T47D (cell line): ENCODE measurements at regions not wholly inside any gene's neighbourhood (a gene's known extent, or its start where the extent isn't known, plus 50 kb on each side); places are given as distances from the start of the nearest gene placed in this dataset.
A peak's percentile ranks its signal among the peaks of the same experiment; 100 is the strongest.
"Not testable (repeated sequence)": the region's sequence is repeated elsewhere in the genome, so short reads cannot be mapped to it uniquely, and the experiment has no call there.

ENCODE experiments used
- DNase-seq, 2 experiments: peaks; one replicate each; pipeline versions ENCODE4 v3.0.0 to v3.0.0-alpha.2; 2011 to 2012; ENCODE audit warnings: low read depth in 1 of 2, low spot score in 1 of 2
- JUND ChIP-seq: IDR thresholded peaks from 2 replicates; pipeline ENCODE4 v1.6.1; 2012; ENCODE audit warnings: low read depth
- in situ Hi-C: cut with HindIII; loops from 2 replicates; pipeline ENCODE4 v1.10.0; 2016; ENCODE audit warnings: low sequenced_read_pairs, low pct_unique_long_range_greater_than_20kb

- no peak for DNase-seq
- TF ChIP-seq JUND = no peak
- in situ Hi-C loops = no loop called here
Measured at GRCh38 chr1:101455166-101455565, 218.3 kb downstream of the S1PR1 start.

GRCh38 chr1:101460739-101461138 lies 223.9 kb downstream of the S1PR1 start:
- in situ Hi-C loops = no loop called here
- DNase-seq = no peak
- no peak for TF ChIP-seq JUND

DNA sequence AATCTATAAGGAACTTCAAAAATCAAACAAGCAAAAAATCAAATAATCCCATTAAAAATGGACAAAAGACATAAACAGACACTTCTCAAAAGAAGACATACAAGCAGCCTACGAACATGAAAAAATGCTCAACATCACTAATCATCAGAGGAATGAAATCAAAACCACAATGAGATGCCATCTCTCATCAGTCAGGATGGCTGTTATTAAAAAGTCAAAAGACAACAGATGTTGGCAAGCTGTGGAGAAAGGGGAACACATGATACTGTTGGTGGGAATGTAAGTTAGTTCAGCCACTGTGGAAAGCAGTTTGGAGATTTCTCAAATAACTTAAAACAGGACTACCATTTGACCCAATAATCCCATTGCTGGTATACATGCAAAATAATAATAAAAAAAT lies 226.4 kb downstream of the S1PR1 start:
- TF ChIP-seq JUND = no peak
- in situ Hi-C loops = no loop called here
- no peak for DNase-seq

GRCh38 chr1:101465941-101466340 lies 229.1 kb downstream of the S1PR1 start:
- peak in 1 of 2 experiments; percentile 3 for DNase-seq
- in situ Hi-C loops = no loop called here
- TF ChIP-seq JUND = no peak

- no peak for TF ChIP-seq JUND
- in situ Hi-C loops = no loop called here
- no peak for DNase-seq
Measured at GRCh38 chr1:101474039-101474665, 237.3 kb downstream of the S1PR1 start.

DNA sequence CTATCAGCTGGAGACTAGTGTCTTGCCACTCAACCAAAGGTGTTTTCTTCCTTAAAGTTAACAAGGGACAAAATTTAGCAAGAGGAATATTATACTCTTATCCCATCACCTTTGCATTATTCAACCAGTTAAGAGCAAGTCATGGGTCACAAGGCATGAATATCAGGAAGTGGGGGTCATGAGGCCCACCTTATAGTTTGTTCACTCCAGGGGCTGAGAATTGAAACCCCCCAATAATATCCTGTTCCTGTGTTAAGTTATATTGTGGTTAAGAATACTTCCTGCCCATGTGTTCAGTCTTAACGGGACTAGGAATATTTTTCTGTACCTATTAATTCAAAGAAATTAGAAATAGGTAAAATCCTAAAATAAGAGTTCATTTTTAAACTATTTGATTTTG lies 239.7 kb downstream of the S1PR1 start:
- no peak for DNase-seq
- in situ Hi-C loops = no loop called here
- TF ChIP-seq JUND = no peak

- no peak for TF ChIP-seq JUND
- in situ Hi-C loops = no loop called here
- DNase-seq = no peak
Measured at GRCh38 chr1:101479945-101480344, 243.1 kb downstream of the S1PR1 start.

DNA sequence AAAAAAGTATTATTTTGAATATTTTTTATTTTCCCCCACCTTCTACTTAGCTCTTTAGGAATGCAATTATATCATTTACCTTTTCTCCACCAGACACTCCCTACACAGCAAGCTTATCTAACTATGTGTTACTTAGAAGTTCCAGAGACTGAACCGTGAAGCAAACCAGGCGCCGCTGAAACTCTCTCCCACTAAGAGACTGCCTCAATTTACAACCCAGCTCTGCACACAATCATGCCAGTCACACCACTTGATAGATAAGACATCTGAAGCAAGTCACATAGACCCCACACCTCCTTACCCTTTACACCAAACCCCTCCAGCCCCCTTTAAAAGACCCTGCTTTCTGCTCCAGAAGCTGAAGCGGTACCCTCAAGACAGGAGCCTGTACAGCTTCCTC lies 245.5 kb downstream of the S1PR1 start:
- DNase-seq = no peak
- TF ChIP-seq JUND = no peak
- in situ Hi-C loops = no loop called here

- in situ Hi-C loops = no loop called here
- TF ChIP-seq JUND = no peak
- DNase-seq = no peak
Measured at GRCh38 chr1:101483982-101484688, 247.3 kb downstream of the S1PR1 start.

- in situ Hi-C loops = no loop called here
- no peak for DNase-seq
- TF ChIP-seq JUND = no peak
Measured at GRCh38 chr1:101484689-101485338, 248.0 kb downstream of the S1PR1 start.

- TF ChIP-seq JUND = no peak
- in situ Hi-C loops = no loop called here
- no peak for DNase-seq
Measured at GRCh38 chr1:101485712-101486111, 248.9 kb downstream of the S1PR1 start.

GRCh38 chr1:101492144-101492543 lies 255.3 kb downstream of the S1PR1 start:
- DNase-seq, in situ Hi-C loops: not testable (repeated sequence)

- in situ Hi-C loops, DNase-seq: not testable (repeated sequence)
Measured at GRCh38 chr1:101493920-101494319, 257.1 kb downstream of the S1PR1 start.
